ENCODE measurements at regions not wholly inside any gene's neighbourhood (a gene's known extent, or its start where the extent isn't known, plus 50 kb on each side); places are given as distances from the start of the nearest gene placed in this dataset.

DNA sequence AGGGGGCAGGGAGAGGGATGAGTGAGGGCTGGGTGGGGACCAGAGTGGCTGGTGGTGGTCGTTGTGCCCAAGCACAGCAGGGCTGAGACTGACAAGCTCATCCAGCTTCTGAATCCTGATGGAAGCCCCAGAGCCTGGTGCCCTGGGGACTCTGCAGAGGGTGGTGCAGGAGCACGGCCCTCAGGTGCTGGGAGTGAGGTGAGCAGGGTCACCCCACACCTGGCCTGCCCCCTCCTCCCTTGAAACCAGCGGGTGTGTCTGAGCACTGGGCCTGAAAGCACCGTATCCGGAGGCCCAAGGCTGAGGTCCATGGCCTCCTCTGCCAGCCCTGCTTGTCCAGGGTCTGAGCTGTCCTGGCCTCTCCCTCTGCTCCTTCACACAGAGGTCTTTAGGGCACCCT is 218.2 kb downstream of the ZNF248 start:
- Histone ChIP-seq H3K4me3 (ENCODE audit: low read depth in 1 of 3, low read length in 3 of 3) (no peak overlapping the region), H3K4me1 (ENCODE audit: control insufficient read depth in 4 of 4, insufficient read depth in 4 of 4, low read length in 3 of 4) (no peaks in the 10 kb centered on the region), H3K36me3 (ENCODE audit: control insufficient read depth in 4 of 4, insufficient read depth in 3 of 4, low read depth in 1 of 4, low read length in 3 of 4) (no peaks in the 10 kb centered on the region), H3K27me3 (ENCODE audit: control insufficient read depth in 4 of 4, insufficient read depth in 4 of 4, low read length in 3 of 4) (no peaks in the 10 kb centered on the region), H3K9ac (ENCODE audit: low read depth in 1 of 2, low read length in 2 of 2) (no peak overlapping the region), H3K27ac (ENCODE audit: low read depth in 1 of 2, low read length in 2 of 2) (no peak overlapping the region), H3K9me3 (ENCODE audit: control insufficient read depth in 4 of 4, low read length in 3 of 4) (peaks cover 0 to 15% (median 2%) of the 10 kb centered on the region in 4 donors)
- DNase-seq (ENCODE audit: low spot score) = no peak
- TF ChIP-seq EGR1 (IDR thresholded peaks at IDR 0.05; ENCODE audit: low read depth in 2 of 2) = no peak
- TF ChIP-seq, protein P1, sequence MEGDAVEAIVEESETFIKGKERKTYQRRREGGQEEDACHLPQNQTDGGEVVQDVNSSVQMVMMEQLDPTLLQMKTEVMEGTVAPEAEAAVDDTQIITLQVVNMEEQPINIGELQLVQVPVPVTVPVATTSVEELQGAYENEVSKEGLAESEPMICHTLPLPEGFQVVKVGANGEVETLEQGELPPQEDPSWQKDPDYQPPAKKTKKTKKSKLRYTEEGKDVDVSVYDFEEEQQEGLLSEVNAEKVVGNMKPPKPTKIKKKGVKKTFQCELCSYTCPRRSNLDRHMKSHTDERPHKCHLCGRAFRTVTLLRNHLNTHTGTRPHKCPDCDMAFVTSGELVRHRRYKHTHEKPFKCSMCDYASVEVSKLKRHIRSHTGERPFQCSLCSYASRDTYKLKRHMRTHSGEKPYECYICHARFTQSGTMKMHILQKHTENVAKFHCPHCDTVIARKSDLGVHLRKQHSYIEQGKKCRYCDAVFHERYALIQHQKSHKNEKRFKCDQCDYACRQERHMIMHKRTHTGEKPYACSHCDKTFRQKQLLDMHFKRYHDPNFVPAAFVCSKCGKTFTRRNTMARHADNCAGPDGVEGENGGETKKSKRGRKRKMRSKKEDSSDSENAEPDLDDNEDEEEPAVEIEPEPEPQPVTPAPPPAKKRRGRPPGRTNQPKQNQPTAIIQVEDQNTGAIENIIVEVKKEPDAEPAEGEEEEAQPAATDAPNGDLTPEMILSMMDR (IDR thresholded peaks at IDR 0.05; ENCODE audit: low read depth, low read length, missing input control) = no peak
- no peak for TF ChIP-seq REST (IDR thresholded peaks at IDR 0.05)
- no peak for TF ChIP-seq RAD21 (IDR thresholded peaks at IDR 0.05)
- WGBS = 73% methylated on average over 5 of the region's 5 CpGs

- 56% methylated on average over 1 of the region's 1 CpG for WGBS
- TF ChIP-seq YY1 (IDR thresholded peaks at IDR 0.05) (no peak), MAX (IDR thresholded peaks at IDR 0.05) (no peak)
- Histone ChIP-seq H3K27ac (ENCODE audit: low read depth in 1 of 2, low read length in 2 of 2) (no peak overlapping the region), H3K9ac (ENCODE audit: low read depth in 1 of 2, low read length in 2 of 2) (no peak overlapping the region), H3K4me1 (ENCODE audit: control insufficient read depth in 4 of 4, insufficient read depth in 4 of 4, low read length in 3 of 4) (no peaks in the 10 kb centered on the region), H3K36me3 (ENCODE audit: control insufficient read depth in 4 of 4, insufficient read depth in 3 of 4, low read depth in 1 of 4, low read length in 3 of 4) (no peaks in the 10 kb centered on the region), H3K9me3 (ENCODE audit: control insufficient read depth in 4 of 4, low read length in 3 of 4) (peaks cover 0 to 16% (median 4%) of the 10 kb centered on the region in 4 donors), H3K4me3 (ENCODE audit: low read depth in 1 of 3, low read length in 3 of 3) (no peak overlapping the region), H3K27me3 (ENCODE audit: control insufficient read depth in 4 of 4, insufficient read depth in 4 of 4, low read length in 3 of 4) (no peaks in the 10 kb centered on the region)
- no peak for DNase-seq (ENCODE audit: low spot score)
Observed at GRCh38 chr10:37638569-37638968, 218.8 kb downstream of the ZNF248 start.

DNA sequence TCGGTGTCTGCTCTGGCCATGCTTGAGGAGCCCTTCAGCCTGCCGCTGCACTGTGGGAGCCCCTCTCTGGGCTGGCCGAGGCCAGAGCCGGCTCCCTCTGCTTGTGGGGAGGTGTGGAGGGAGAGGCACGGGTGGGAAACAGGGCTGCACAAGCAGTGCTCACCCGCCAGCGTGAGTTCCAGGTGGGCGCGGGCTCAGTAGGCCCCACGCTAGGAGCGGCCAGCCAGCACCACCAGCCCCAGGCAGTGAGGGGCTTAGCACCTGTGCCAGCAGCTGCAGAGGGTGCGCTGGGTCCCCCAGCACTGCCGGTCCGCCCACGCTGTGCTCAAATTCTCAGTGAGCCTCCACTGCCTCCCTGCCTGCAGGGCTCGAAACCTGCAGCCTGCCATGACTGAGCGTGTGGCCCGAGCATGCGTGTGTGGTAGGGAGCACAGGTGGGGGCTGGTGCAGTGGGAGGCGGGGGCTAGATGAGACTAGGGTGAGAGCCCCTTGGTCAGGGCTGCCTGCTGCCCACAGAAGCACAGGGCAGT is 223.0 kb downstream of the ZNF248 start:
- Histone ChIP-seq H3K9ac (ENCODE audit: low read depth in 1 of 2, low read length in 2 of 2) (no peak overlapping the region), H3K36me3 (ENCODE audit: control insufficient read depth in 4 of 4, insufficient read depth in 3 of 4, low read depth in 1 of 4, low read length in 3 of 4) (no peaks in the 10 kb centered on the region), H3K4me1 (ENCODE audit: control insufficient read depth in 4 of 4, insufficient read depth in 4 of 4, low read length in 3 of 4) (no peaks in the 10 kb centered on the region), H3K27me3 (ENCODE audit: control insufficient read depth in 4 of 4, insufficient read depth in 4 of 4, low read length in 3 of 4) (no peaks in the 10 kb centered on the region), H3K27ac (ENCODE audit: low read depth in 1 of 2, low read length in 2 of 2) (no peak overlapping the region), H3K9me3 (ENCODE audit: control insufficient read depth in 4 of 4, low read length in 3 of 4) (peaks cover 0 to 16% (median 4%) of the 10 kb centered on the region in 4 donors), H3K4me3 (ENCODE audit: low read depth in 1 of 3, low read length in 3 of 3) (no peak overlapping the region)
- no peak for DNase-seq (ENCODE audit: low spot score)
- TF ChIP-seq MAX (IDR thresholded peaks at IDR 0.05) (no peak), REST (IDR thresholded peaks at IDR 0.05) (no peak), SP1 (IDR thresholded peaks at IDR 0.05) (no peak), JUND (IDR thresholded peaks at IDR 0.05) (no peak), EGR1 (IDR thresholded peaks at IDR 0.05; ENCODE audit: low read depth in 2 of 2) (no peak), RXRA (IDR thresholded peaks at IDR 0.05) (no peak), HNF4A (conservative IDR thresholded peaks at IDR 0.05) (no peak), FOXA2 (IDR thresholded peaks at IDR 0.05) (no peak)
- WGBS = 87% methylated on average over 20 of the region's 20 CpGs

All from liver (tissue), 8 donors.